ENCODE measurements at regions not wholly inside any gene's neighbourhood (a gene's known extent, or its start where the extent isn't known, plus 50 kb on each side); places are given as distances from the start of the nearest gene placed in this dataset.

GRCh38 chr10:51000164-51000563 lies 74.1 kb upstream of the PRKG1 start:
- H3K4me1 ChIP-seq (ENCODE audit: control insufficient read depth, insufficient read depth, low read length, poor library complexity, severe bottlenecking) = no peaks in the 10 kb centered on the region
- no peaks in the 10 kb centered on the region for H3K36me3 ChIP-seq (ENCODE audit: control insufficient read depth, insufficient read depth, low read length)
- no peak overlapping the region for H3K4me3 ChIP-seq (ENCODE audit: extremely low read depth, insufficient read depth, low read length, poor library complexity, severe bottlenecking)
- H3K27ac ChIP-seq (ENCODE audit: low read depth, low read length, severe bottlenecking) = no peak overlapping the region
- WGBS, 2 experiments (ENCODE audit: insufficient coverage in 2 of 2) = 100% methylated on average over 2 of the region's 3 CpGs; no CpG with 5 or more reads in 1 of the 2 experiments
- no peaks in the 10 kb centered on the region for H3K9me3 ChIP-seq (ENCODE audit: control insufficient read depth, low read length)

- Histone ChIP-seq H3K4me1 (ENCODE audit: control insufficient read depth, insufficient read depth, low read length, poor library complexity, severe bottlenecking) (no peaks in the 10 kb centered on the region), H3K27ac (ENCODE audit: low read depth, low read length, severe bottlenecking) (no peak overlapping the region), H3K36me3 (ENCODE audit: control insufficient read depth, insufficient read depth, low read length) (no peaks in the 10 kb centered on the region), H3K4me3 (ENCODE audit: extremely low read depth, insufficient read depth, low read length, poor library complexity, severe bottlenecking) (no peak overlapping the region), H3K9me3 (ENCODE audit: control insufficient read depth, low read length) (no peaks in the 10 kb centered on the region)
- 60% methylated on average over 1 of the region's 2 CpGs; no CpG with 5 or more reads in 1 of the 2 experiments for WGBS, 2 experiments (ENCODE audit: insufficient coverage in 2 of 2)
Measured at GRCh38 chr10:51000976-51001375, 73.3 kb upstream of the PRKG1 start.

- no peak overlapping the region for H3K27ac ChIP-seq (ENCODE audit: low read depth, low read length, severe bottlenecking)
- H3K4me3 ChIP-seq (ENCODE audit: extremely low read depth, insufficient read depth, low read length, poor library complexity, severe bottlenecking) = no peak overlapping the region
- no peaks in the 10 kb centered on the region for H3K36me3 ChIP-seq (ENCODE audit: control insufficient read depth, insufficient read depth, low read length)
- no peaks in the 10 kb centered on the region for H3K9me3 ChIP-seq (ENCODE audit: control insufficient read depth, low read length)
- no CpG with 5 or more reads among the region's 1 CpG for WGBS, 2 experiments (ENCODE audit: insufficient coverage in 2 of 2)
- H3K4me1 ChIP-seq (ENCODE audit: control insufficient read depth, insufficient read depth, low read length, poor library complexity, severe bottlenecking) = no peaks in the 10 kb centered on the region
Measured at GRCh38 chr10:51001587-51001986, 72.7 kb upstream of the PRKG1 start.

- Histone ChIP-seq H3K9me3 (ENCODE audit: control insufficient read depth, low read length) (no peaks in the 10 kb centered on the region), H3K4me3 (ENCODE audit: extremely low read depth, insufficient read depth, low read length, poor library complexity, severe bottlenecking) (no peak overlapping the region), H3K36me3 (ENCODE audit: control insufficient read depth, insufficient read depth, low read length) (no peaks in the 10 kb centered on the region), H3K4me1 (ENCODE audit: control insufficient read depth, insufficient read depth, low read length, poor library complexity, severe bottlenecking) (no peaks in the 10 kb centered on the region), H3K27ac (ENCODE audit: low read depth, low read length, severe bottlenecking) (no peak overlapping the region)
- 67 to 80% methylated on average over 1 of the region's 1 CpG for WGBS, 2 experiments (ENCODE audit: insufficient coverage in 2 of 2)
Measured at GRCh38 chr10:51002469-51002868, 71.8 kb upstream of the PRKG1 start.

GRCh38 chr10:51004776-51005175 lies 69.5 kb upstream of the PRKG1 start:
- Histone ChIP-seq H3K36me3 (ENCODE audit: control insufficient read depth, insufficient read depth, low read length) (no peaks in the 10 kb centered on the region), H3K4me1 (ENCODE audit: control insufficient read depth, insufficient read depth, low read length, poor library complexity, severe bottlenecking) (no peaks in the 10 kb centered on the region), H3K27ac (ENCODE audit: low read depth, low read length, severe bottlenecking) (no peak overlapping the region), H3K9me3 (ENCODE audit: control insufficient read depth, low read length) (no peaks in the 10 kb centered on the region), H3K4me3 (ENCODE audit: extremely low read depth, insufficient read depth, low read length, poor library complexity, severe bottlenecking) (no peak overlapping the region)
- 80% methylated on average over 1 of the region's 3 CpGs; no CpG with 5 or more reads in 1 of the 2 experiments for WGBS, 2 experiments (ENCODE audit: insufficient coverage in 2 of 2)

- H3K4me1 ChIP-seq (ENCODE audit: control insufficient read depth, insufficient read depth, low read length, poor library complexity, severe bottlenecking) = no peaks in the 10 kb centered on the region
- no peaks in the 10 kb centered on the region for H3K36me3 ChIP-seq (ENCODE audit: control insufficient read depth, insufficient read depth, low read length)
- no peaks in the 10 kb centered on the region for H3K9me3 ChIP-seq (ENCODE audit: control insufficient read depth, low read length)
- 75 to 80% methylated on average over 2 to 3 of the region's 4 CpGs for WGBS, 2 experiments (ENCODE audit: insufficient coverage in 2 of 2)
- H3K4me3 ChIP-seq (ENCODE audit: extremely low read depth, insufficient read depth, low read length, poor library complexity, severe bottlenecking) = no peak overlapping the region
- no peak overlapping the region for H3K27ac ChIP-seq (ENCODE audit: low read depth, low read length, severe bottlenecking)
Measured at GRCh38 chr10:51005551-51005950, 68.7 kb upstream of the PRKG1 start.

GRCh38 chr10:51006686-51007085 lies 67.6 kb upstream of the PRKG1 start:
- Histone ChIP-seq H3K4me3 (ENCODE audit: extremely low read depth, insufficient read depth, low read length, poor library complexity, severe bottlenecking) (no peak overlapping the region), H3K4me1 (ENCODE audit: control insufficient read depth, insufficient read depth, low read length, poor library complexity, severe bottlenecking) (no peaks in the 10 kb centered on the region), H3K9me3 (ENCODE audit: control insufficient read depth, low read length) (no peaks in the 10 kb centered on the region), H3K36me3 (ENCODE audit: control insufficient read depth, insufficient read depth, low read length) (no peaks in the 10 kb centered on the region), H3K27ac (ENCODE audit: low read depth, low read length, severe bottlenecking) (no peak overlapping the region)
- 100% methylated on average over 1 to 3 of the region's 5 CpGs for WGBS, 2 experiments (ENCODE audit: insufficient coverage in 2 of 2)

- Histone ChIP-seq H3K4me1 (ENCODE audit: control insufficient read depth, insufficient read depth, low read length, poor library complexity, severe bottlenecking) (no peaks in the 10 kb centered on the region), H3K9me3 (ENCODE audit: control insufficient read depth, low read length) (no peaks in the 10 kb centered on the region), H3K4me3 (ENCODE audit: extremely low read depth, insufficient read depth, low read length, poor library complexity, severe bottlenecking) (no peak overlapping the region), H3K36me3 (ENCODE audit: control insufficient read depth, insufficient read depth, low read length) (no peaks in the 10 kb centered on the region), H3K27ac (ENCODE audit: low read depth, low read length, severe bottlenecking) (no peak overlapping the region)
- 100% methylated on average over 1 of the region's 2 CpGs; no CpG with 5 or more reads in 1 of the 2 experiments for WGBS, 2 experiments (ENCODE audit: insufficient coverage in 2 of 2)
Measured at GRCh38 chr10:51007781-51008180, 66.5 kb upstream of the PRKG1 start.

GRCh38 chr10:51008346-51008745 lies 65.9 kb upstream of the PRKG1 start:
- H3K9me3 ChIP-seq (ENCODE audit: control insufficient read depth, low read length) = no peaks in the 10 kb centered on the region
- no peaks in the 10 kb centered on the region for H3K36me3 ChIP-seq (ENCODE audit: control insufficient read depth, insufficient read depth, low read length)
- H3K4me3 ChIP-seq (ENCODE audit: extremely low read depth, insufficient read depth, low read length, poor library complexity, severe bottlenecking) = no peak overlapping the region
- H3K27ac ChIP-seq (ENCODE audit: low read depth, low read length, severe bottlenecking) = no peak overlapping the region
- no peaks in the 10 kb centered on the region for H3K4me1 ChIP-seq (ENCODE audit: control insufficient read depth, insufficient read depth, low read length, poor library complexity, severe bottlenecking)
- WGBS, 2 experiments (ENCODE audit: insufficient coverage in 2 of 2) = 90 to 94% methylated on average over 2 of the region's 3 CpGs

- H3K36me3 ChIP-seq (ENCODE audit: control insufficient read depth, insufficient read depth, low read length) = no peaks in the 10 kb centered on the region
- no peak overlapping the region for H3K4me3 ChIP-seq (ENCODE audit: extremely low read depth, insufficient read depth, low read length, poor library complexity, severe bottlenecking)
- H3K27ac ChIP-seq (ENCODE audit: low read depth, low read length, severe bottlenecking) = no peak overlapping the region
- WGBS, 2 experiments (ENCODE audit: insufficient coverage in 2 of 2) = 0% methylated on average over 1 of the region's 2 CpGs; no CpG with 5 or more reads in 1 of the 2 experiments
- no peaks in the 10 kb centered on the region for H3K4me1 ChIP-seq (ENCODE audit: control insufficient read depth, insufficient read depth, low read length, poor library complexity, severe bottlenecking)
- H3K9me3 ChIP-seq (ENCODE audit: control insufficient read depth, low read length) = no peaks in the 10 kb centered on the region
Measured at GRCh38 chr10:51010977-51011376, 63.3 kb upstream of the PRKG1 start.

GRCh38 chr10:51012073-51012472 lies 62.2 kb upstream of the PRKG1 start:
- Histone ChIP-seq H3K27ac (ENCODE audit: low read depth, low read length, severe bottlenecking) (no peak overlapping the region), H3K36me3 (ENCODE audit: control insufficient read depth, insufficient read depth, low read length) (no peaks in the 10 kb centered on the region), H3K4me3 (ENCODE audit: extremely low read depth, insufficient read depth, low read length, poor library complexity, severe bottlenecking) (no peak overlapping the region), H3K9me3 (ENCODE audit: control insufficient read depth, low read length) (no peaks in the 10 kb centered on the region), H3K4me1 (ENCODE audit: control insufficient read depth, insufficient read depth, low read length, poor library complexity, severe bottlenecking) (no peaks in the 10 kb centered on the region)
- 100% methylated on average over 1 of the region's 2 CpGs; no CpG with 5 or more reads in 1 of the 2 experiments for WGBS, 2 experiments (ENCODE audit: insufficient coverage in 2 of 2)
